Right atrium auricular region (tissue), 2 donors: ENCODE measurements at regions not wholly inside any gene's neighbourhood (a gene's known extent, or its start where the extent isn't known, plus 50 kb on each side); places are given as distances from the start of the nearest gene placed in this dataset.

ENCODE experiments used
- DNase-seq: peaks from one replicate; pipeline ENCODE4 v3.0.0-alpha.2; 2019; ENCODE audit warnings: low spot score
- H3K27ac ChIP-seq, 2 donors: fragments of 200-600 bp; sonication (generic); 1 replicate in 1 of 2; 2 replicates in 1 of 2; pipeline ENCODE4 v1.5.1; 2016 to 2019
- H3K27me3 ChIP-seq, 2 donors: fragments of 200-600 bp; sonication (generic); one replicate each; pipeline versions ENCODE4 v1.5.1 to v1.6.0; 2017 to 2019
- H3K36me3 ChIP-seq: fragments of 200-600 bp; sonication (generic); one replicate; pipeline ENCODE4 v1.5.1; 2016
- H3K4me1 ChIP-seq, 2 donors: fragments of 200-600 bp; sonication (generic); one replicate each; pipeline versions ENCODE4 v1.5.1 to v1.6.0; 2017 to 2019
- H3K4me3 ChIP-seq, 2 donors: fragments of 200-600 bp; sonication (generic); 1 replicate in 1 of 2; 2 replicates in 1 of 2; pipeline ENCODE4 v1.5.1; 2017 to 2019; ENCODE audit warnings: mild to moderate bottlenecking in 1 of 2, moderate library complexity in 1 of 2
- H3K9me3 ChIP-seq, 2 donors: fragments of 200-600 bp; sonication (generic); one replicate each; pipeline ENCODE4 v1.5.1; 2019
- CTCF ChIP-seq, 2 donors: fragments of 200-600 bp; sonication (generic); IDR thresholded peaks; one replicate each; pipeline ENCODE4 v1.5.1; 2019; ENCODE audit warnings: antibody characterized with exemption in 2 of 2

GRCh38 chr2:100206731-100207255, 64.4 kb upstream of the AFF3 start:
- no peaks in the 10 kb centered on the region for H3K27me3 ChIP-seq

GRCh38 chr2:100205174-100205573, 62.8 kb upstream of the AFF3 start:
- no peak for DNase-seq
- Histone ChIP-seq H3K4me1 (peaks cover 0 to 10% of the 10 kb centered on the region in 2 donors), H3K36me3 (no peaks in the 10 kb centered on the region), H3K27ac (no peak overlapping the region), H3K27me3 (no peaks in the 10 kb centered on the region), H3K9me3 (no peaks in the 10 kb centered on the region), H3K4me3 (no peak overlapping the region)
- TF ChIP-seq CTCF (IDR thresholded peaks at IDR 0.05): no peak

More at GRCh38 chr2:100206731-100207255, 64.4 kb upstream of the AFF3 start:
- Histone ChIP-seq H3K4me3 (no peak overlapping the region), H3K27ac (peak overlapping the region; percentile 19 to 38), H3K9me3 (no peaks in the 10 kb centered on the region), H3K4me1 (peaks cover 0 to 10% of the 10 kb centered on the region in 2 donors), H3K36me3 (no peaks in the 10 kb centered on the region)
- TF ChIP-seq CTCF (IDR thresholded peaks at IDR 0.05): no peak
- no peak for DNase-seq

GRCh38 chr2:100202567-100202966, 60.2 kb upstream of the AFF3 start:
- Histone ChIP-seq H3K27me3 (no peaks in the 10 kb centered on the region), H3K36me3 (no peaks in the 10 kb centered on the region), H3K27ac (no peak overlapping the region), H3K4me1 (peaks cover 0 to 21% of the 10 kb centered on the region in 2 donors), H3K9me3 (no peaks in the 10 kb centered on the region), H3K4me3 (no peak overlapping the region)
- no peak for TF ChIP-seq CTCF (IDR thresholded peaks at IDR 0.05)
- DNase-seq: no peak

- H3K4me1 ChIP-seq: peaks cover 0 to 25% of the 10 kb centered on the region in 2 donors
- H3K4me3 ChIP-seq: no peak overlapping the region
- no peak overlapping the region for H3K27ac ChIP-seq
- DNase-seq: no peak
- no peaks in the 10 kb centered on the region for H3K36me3 ChIP-seq
- no peaks in the 10 kb centered on the region for H3K27me3 ChIP-seq
- no peaks in the 10 kb centered on the region for H3K9me3 ChIP-seq
- no peak for TF ChIP-seq CTCF (IDR thresholded peaks at IDR 0.05)
These were observed 58.6 kb upstream of the AFF3 start for GRCh38 chr2:100200985-100201384.

GRCh38 chr2:100199421-100199820, 57.0 kb upstream of the AFF3 start:
- Histone ChIP-seq H3K4me1 (peaks cover 0 to 25% of the 10 kb centered on the region in 2 donors), H3K27ac (peak overlapping the region in 1 of 2 donors; percentile 67), H3K4me3 (no peak overlapping the region), H3K27me3 (no peaks in the 10 kb centered on the region), H3K9me3 (no peaks in the 10 kb centered on the region), H3K36me3 (no peaks in the 10 kb centered on the region)
- no peak for TF ChIP-seq CTCF (IDR thresholded peaks at IDR 0.05)
- no peak for DNase-seq
